Endothelial cell of umbilical vein (primary cell): ENCODE measurements at regions not wholly inside any gene's neighbourhood (a gene's known extent, or its start where the extent isn't known, plus 50 kb on each side); places are given as distances from the start of the nearest gene placed in this dataset.

Source experiments
- BruUV-seq: library from RNA; stranded (reverse); fragments of 400-500 nt; replicated peaks from 2 replicates; lab custom pipeline; 2021; lab: Mats Ljungman, UMichigan
- CTCF ChIA-PET: fragments of 300-600, 350-600 bp; sonication (Branson Sonifier 250); formaldehyde crosslinking; loops from one replicate; lab custom pipeline; 2021; ENCODE audit warnings: antibody characterized with exemption, inconsistent platforms; lab: Charles Lee
- POLR2A ChIA-PET: fragments of 300-600, 350-600 bp; sonication (Branson Sonifier 250); formaldehyde crosslinking; loops from one replicate; lab custom pipeline; 2021; ENCODE audit warnings: antibody characterized with exemption, inconsistent platforms; lab: Charles Lee
- DNase-seq: peaks from one replicate; pipeline ENCODE4 v3.0.0-alpha.2; 2011; ENCODE audit warnings: low read depth, low spot score
- FAIRE-seq: peaks from 2 replicates; lab custom pipeline; 2011; peaks lifted over from hg19 to GRCh38; lab: Jason Lieb, UNC
- H2AFZ ChIP-seq: 2 replicates; pipeline ENCODE4 v1.6.0; 2012; ENCODE audit warnings: low read depth, low read length, control low read depth, inconsistent platforms
- H3K27ac ChIP-seq: 2 replicates; pipeline ENCODE4 v1.5.1; 2011; ENCODE audit warnings: low read depth, mild to moderate bottlenecking, control low read depth, low read length, moderate library complexity; ENCODE audit not compliant: insufficient read depth
- H3K27me3 ChIP-seq, 2 experiments: 2 replicates each; pipeline versions ENCODE4 v1.6.0 to v1.6.1; 2011; ENCODE audit warnings: low read length in 2 of 2, mixed read lengths in 1 of 2; ENCODE audit not compliant: control insufficient read depth in 2 of 2, insufficient read depth in 2 of 2
- H3K36me3 ChIP-seq, 2 experiments: 2 replicates in 1 of 2; 3 replicates in 1 of 2; pipeline ENCODE4 v1.5.1; 2011; ENCODE audit warnings: low read length in 2 of 2, mild to moderate bottlenecking in 1 of 2, moderate library complexity in 1 of 2; ENCODE audit not compliant: control insufficient read depth in 2 of 2, insufficient read depth in 2 of 2; ENCODE audit errors: extremely low read depth in 1 of 2
- H3K4me1 ChIP-seq: 3 replicates; pipeline ENCODE4 v1.5.1; 2011; ENCODE audit warnings: mild to moderate bottlenecking, low read length; ENCODE audit not compliant: control insufficient read depth, insufficient read depth; ENCODE audit errors: extremely low read depth
- H3K4me2 ChIP-seq: 2 replicates; pipeline ENCODE4 v1.6.1; 2011; ENCODE audit warnings: low read length, control low read depth, mixed read lengths; ENCODE audit not compliant: insufficient read depth
- H3K4me3 ChIP-seq, 3 experiments: fragments of 200-600 bp in 1 of 3; sonication (generic), shearing (Covaris generic) in 1 of 3; replicated peaks in 1 of 3; 2 replicates each; pipeline ENCODE4 v1.5.1; 2011 to 2016; ENCODE audit warnings: control low read depth in 3 of 3, low read length in 3 of 3, mild to moderate bottlenecking in 2 of 3, inconsistent platforms in 1 of 3, low read depth in 1 of 3, moderate library complexity in 1 of 3; ENCODE audit not compliant: insufficient read depth in 1 of 3
- H3K79me2 ChIP-seq: 2 replicates; pipeline ENCODE4 v1.6.0; 2012; ENCODE audit warnings: low read length, inconsistent platforms; ENCODE audit not compliant: control insufficient read depth, insufficient read depth
- H3K9ac ChIP-seq: replicated peaks from 2 replicates; pipeline ENCODE3; 2011; ENCODE audit warnings: low read length, control low read depth; ENCODE audit not compliant: insufficient read depth; ENCODE audit errors: extremely low read depth
- H3K9me1 ChIP-seq: replicated peaks from 3 replicates; pipeline ENCODE4 v1.6.0; 2011; ENCODE audit warnings: mild to moderate bottlenecking, low read length; ENCODE audit not compliant: control insufficient read depth, insufficient read depth; ENCODE audit errors: extremely low read depth
- H3K9me3 ChIP-seq: replicated peaks from 2 replicates; pipeline ENCODE4 v1.5.1; 2012; ENCODE audit warnings: low read length, inconsistent platforms; ENCODE audit not compliant: control insufficient read depth, insufficient read depth
- H4K20me1 ChIP-seq: replicated peaks from 2 replicates; pipeline ENCODE3; 2011; ENCODE audit warnings: mild to moderate bottlenecking, low read length; ENCODE audit not compliant: control insufficient read depth, insufficient read depth; ENCODE audit errors: extremely low read depth
- CTCF ChIP-seq, 2 donors: IDR thresholded peaks; 1 replicate in 1 of 2; 2 replicates in 1 of 2; pipeline ENCODE4 v1.5.1; 2011; ENCODE audit warnings: low read length in 2 of 2, mild to moderate bottlenecking in 2 of 2, moderate library complexity in 2 of 2, control low read depth in 1 of 2, inconsistent platforms in 1 of 2, low read depth in 1 of 2; ENCODE audit not compliant: insufficient read depth in 1 of 2; ENCODE audit errors: extremely low read depth in 1 of 2
- EZH2 ChIP-seq: IDR thresholded peaks from 2 replicates; pipeline ENCODE4 v1.6.1; 2012; ENCODE audit warnings: borderline replicate concordance, low read depth, mild to moderate bottlenecking, moderate library complexity, low read length, inconsistent platforms; ENCODE audit not compliant: severe bottlenecking
- FOS ChIP-seq: IDR thresholded peaks from 2 replicates; pipeline ENCODE4 v1.6.1; 2011; ENCODE audit warnings: mild to moderate bottlenecking, low read length, moderate library complexity, borderline replicate concordance; ENCODE audit not compliant: insufficient read depth
- GATA2 ChIP-seq: IDR thresholded peaks from 2 replicates; pipeline ENCODE4 v1.7.0; 2011; ENCODE audit warnings: low read depth, mild to moderate bottlenecking, moderate library complexity, mixed read lengths, low read length; ENCODE audit not compliant: insufficient read length, insufficient read depth
- JUN ChIP-seq: IDR thresholded peaks from 2 replicates; pipeline ENCODE4 v1.6.1; 2011; ENCODE audit warnings: borderline replicate concordance, low read depth; ENCODE audit not compliant: insufficient read length, insufficient read depth
- MAX ChIP-seq: IDR thresholded peaks from 2 replicates; pipeline ENCODE4 v1.6.1; 2011; ENCODE audit not compliant: insufficient read depth, insufficient read length
- MYC ChIP-seq: IDR thresholded peaks from one replicate; pipeline ENCODE4 v1.6.1; 2011; ENCODE audit warnings: mild to moderate bottlenecking, low read depth, low read length
- POLR2A ChIP-seq: IDR thresholded peaks from 2 replicates; pipeline ENCODE4 v1.6.1; 2012; ENCODE audit warnings: low read depth, mild to moderate bottlenecking, control low read depth, low read length
- POLR2AphosphoS5 ChIP-seq: IDR thresholded peaks from 2 replicates; pipeline ENCODE4 v1.6.1; 2012; ENCODE audit warnings: low read depth, mild to moderate bottlenecking, control low read depth, low read length, moderate library complexity; ENCODE audit not compliant: insufficient read depth
- dilution Hi-C: fragments of 300-500 bp; cut with MboI; formaldehyde crosslinking; loops from one replicate; pipeline ENCODE4 v1.15.0; 2019; ENCODE audit warnings: low sequenced_read_pairs; ENCODE audit not compliant: extremely low pct_ligation_motif_present
- intact Hi-C: fragments of 100-400 bp; cut with micrococcal nuclease; formaldehyde crosslinking; loops from one replicate; pipeline ENCODE4 v1.10.0; 2022

GRCh38 chr17:63196772-63197335 lies 230.8 kb downstream of the TANC2 start:
- peak overlapping the region in 1 of 3 experiments; percentile 48 for H3K4me3 ChIP-seq
- ChIA-PET POLR2A (no interaction called here), CTCF (interaction anchor here (0.6 to 1.6 kb wide), 7 partner anchors 10 to 386 kb away, joined by 3 to 6 read pairs (median 3); no protein-coding TSS in a partner anchor)
- peak overlapping the region; percentile 94 for H3K4me2 ChIP-seq
- H3K9me1 ChIP-seq, result no peaks in the 10 kb centered on the region
- no peaks in the 10 kb centered on the region for H3K36me3 ChIP-seq
- no TSS peak for BruUV-seq
- dilution Hi-C loops (no loop called here), intact Hi-C loops (no loop called here)
- H3K4me1 ChIP-seq, result no peaks in the 10 kb centered on the region
- TF ChIP-seq MAX (no peak), FOS (no peak), CTCF (IDR thresholded peaks at IDR 0.05; ENCODE audit: extremely low read depth in 1 of 2, insufficient read depth in 1 of 2, low read depth in 1 of 2, low read length in 2 of 2) (no peak), MYC (no peak), EZH2 (no peak), GATA2 (no peak), JUN (no peak), POLR2AphosphoS5 (no peak), POLR2A (no peak)
- H3K9me3 ChIP-seq, result no peaks in the 10 kb centered on the region
- FAIRE-seq (no peak), DNase-seq (peak; percentile 54)
- H3K79me2 ChIP-seq, result no peaks in the 10 kb centered on the region
- no peaks in the 10 kb centered on the region for H3K27me3 ChIP-seq
- H4K20me1 ChIP-seq, result no peaks in the 10 kb centered on the region
- peak overlapping the region; percentile 76 for H2AFZ ChIP-seq
- H3K27ac ChIP-seq, result no peak overlapping the region
- peak overlapping the region; percentile 47 for H3K9ac ChIP-seq
